ENCODE measurements at regions not wholly inside any gene's neighbourhood (a gene's known extent, or its start where the extent isn't known, plus 50 kb on each side); places are given as distances from the start of the nearest gene placed in this dataset.
"Not testable (repeated sequence)": the region's sequence is repeated elsewhere in the genome, so short reads cannot be mapped to it uniquely, and the experiment has no call there.

DNA sequence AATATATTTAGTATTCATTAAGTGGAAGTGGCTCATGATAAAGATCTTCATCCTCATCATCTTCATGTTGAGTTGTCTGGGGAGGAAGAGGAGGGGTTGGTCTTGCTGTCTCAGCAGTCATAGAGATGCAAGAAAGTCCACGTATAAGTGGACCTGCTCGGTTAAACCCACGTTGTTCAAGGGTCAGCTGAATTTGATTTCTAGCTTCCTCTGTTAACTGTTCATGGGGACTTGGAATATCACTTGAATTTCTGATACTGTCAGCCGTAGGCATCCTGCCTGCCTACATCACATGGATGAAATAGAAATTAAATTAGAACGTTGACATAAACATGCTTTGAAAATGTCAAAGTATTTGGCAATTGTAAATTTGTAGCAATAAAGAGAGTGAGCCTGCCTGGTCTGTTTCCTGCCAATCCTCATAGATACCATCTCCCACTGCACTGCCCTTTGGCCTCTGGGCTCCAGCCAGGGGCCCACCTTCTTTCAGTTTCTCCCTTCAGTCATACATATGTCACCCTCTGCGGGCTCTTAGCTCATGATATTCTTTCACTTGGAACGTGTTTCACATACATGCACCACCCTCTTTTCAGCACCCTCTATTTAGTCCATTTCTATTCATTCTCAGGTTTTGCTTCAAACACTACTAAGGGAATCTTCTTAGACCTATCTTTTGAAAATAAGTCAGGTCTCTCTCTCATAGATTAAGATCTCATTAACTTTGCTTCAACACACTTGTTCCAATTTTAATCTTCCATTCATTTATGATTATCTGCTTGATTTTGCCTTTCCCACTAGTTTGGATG, 376.3 kb downstream of the IPMK start:
- no peak overlapping the region for H3K4me3 ChIP-seq (ENCODE audit: low read length)
- H3K79me2 ChIP-seq (ENCODE audit: low read length): no peaks in the 10 kb centered on the region
- no peak overlapping the region for H3K27ac ChIP-seq (ENCODE audit: low read length)
- DNase-seq: no peak
- no peaks in the 10 kb centered on the region for H3K4me1 ChIP-seq (ENCODE audit: low read length)
- no peak overlapping the region for H3K4me2 ChIP-seq (ENCODE audit: low read depth, low read length, poor library complexity, severe bottlenecking)
- H3K9ac ChIP-seq (ENCODE audit: low read length): no peak overlapping the region
- H3K36me3 ChIP-seq (ENCODE audit: insufficient read depth, low read length): no peaks in the 10 kb centered on the region
- H3K9me3 ChIP-seq (ENCODE audit: low read length): no peaks in the 10 kb centered on the region; the same call in 1 of the 2 replicates
- H2AFZ ChIP-seq (ENCODE audit: low read length): no peak overlapping the region
- H3K9me2 ChIP-seq (replicated peaks; ENCODE audit: insufficient read depth, low read length): no peaks in the 10 kb centered on the region
- no peaks in the 10 kb centered on the region for H4K20me1 ChIP-seq (ENCODE audit: insufficient read depth, low read depth, low read length)
- H3K27me3 ChIP-seq (ENCODE audit: low read length): no peaks in the 10 kb centered on the region

DNA sequence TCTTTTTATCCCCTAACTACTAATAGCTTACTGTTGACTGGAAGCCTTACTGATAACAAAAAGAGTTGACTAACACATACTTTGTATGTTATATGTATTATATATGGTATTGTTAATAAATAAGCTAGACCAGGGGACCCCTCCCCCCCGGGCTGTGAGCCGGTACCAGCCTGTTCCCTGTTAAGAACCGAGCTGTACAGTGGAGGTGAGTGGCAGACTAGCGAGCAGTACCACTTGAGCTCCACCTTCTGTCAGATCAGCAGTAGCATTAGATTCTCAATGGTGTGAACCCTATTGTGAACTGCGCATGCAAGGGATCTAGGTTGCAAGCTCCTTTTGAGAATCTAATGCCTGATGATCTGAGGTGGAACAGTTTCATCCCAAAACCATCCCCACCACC, 377.0 kb downstream of the IPMK start:
- no peak overlapping the region for H3K4me2 ChIP-seq (ENCODE audit: low read depth, low read length, poor library complexity, severe bottlenecking)
- H3K9me2 ChIP-seq (replicated peaks; ENCODE audit: insufficient read depth, low read length): no peaks in the 10 kb centered on the region
- H3K27ac ChIP-seq (ENCODE audit: low read length): no peak overlapping the region
- no peaks in the 10 kb centered on the region for H3K27me3 ChIP-seq (ENCODE audit: low read length)
- no peak overlapping the region for H3K4me3 ChIP-seq (ENCODE audit: low read length)
- H3K4me1 ChIP-seq (ENCODE audit: low read length): no peaks in the 10 kb centered on the region
- no peaks in the 10 kb centered on the region for H3K79me2 ChIP-seq (ENCODE audit: low read length)
- H3K36me3 ChIP-seq (ENCODE audit: insufficient read depth, low read length): no peaks in the 10 kb centered on the region
- DNase-seq: no peak
- no peak overlapping the region for H2AFZ ChIP-seq (ENCODE audit: low read length)
- H3K9ac ChIP-seq (ENCODE audit: low read length): no peak overlapping the region
- H3K9me3 ChIP-seq (ENCODE audit: low read length): no peaks in the 10 kb centered on the region; the same call in 1 of the 2 replicates
- H4K20me1 ChIP-seq (ENCODE audit: insufficient read depth, low read depth, low read length): no peaks in the 10 kb centered on the region

DNA sequence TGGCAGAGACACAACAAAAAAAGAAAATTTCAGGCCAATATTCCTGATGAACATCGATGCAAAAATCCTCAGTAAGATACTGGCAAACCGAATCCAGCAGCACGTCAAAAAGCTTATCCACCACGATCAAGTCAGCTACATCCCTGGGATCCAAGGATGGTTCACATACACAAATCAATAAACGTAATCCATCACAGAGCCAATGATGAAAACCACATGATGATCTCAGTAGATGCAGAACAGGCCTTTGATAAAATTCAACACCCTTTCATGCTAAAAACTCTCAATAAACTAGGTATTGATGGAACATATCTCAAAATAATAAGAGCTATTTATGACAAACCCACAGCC, 382.1 kb downstream of the IPMK start:
- not testable (repeated sequence) for H3K27ac ChIP-seq (ENCODE audit: low read length); H3K4me2 ChIP-seq (ENCODE audit: low read depth, low read length, poor library complexity, severe bottlenecking); H3K79me2 ChIP-seq (ENCODE audit: low read length); H3K36me3 ChIP-seq (ENCODE audit: insufficient read depth, low read length); H3K27me3 ChIP-seq (ENCODE audit: low read length); H4K20me1 ChIP-seq (ENCODE audit: insufficient read depth, low read depth, low read length); H2AFZ ChIP-seq (ENCODE audit: low read length); H3K9me3 ChIP-seq (ENCODE audit: low read length); H3K4me3 ChIP-seq (ENCODE audit: low read length); H3K9ac ChIP-seq (ENCODE audit: low read length); H3K9me2 ChIP-seq (replicated peaks; ENCODE audit: insufficient read depth, low read length); DNase-seq; H3K4me1 ChIP-seq (ENCODE audit: low read length)

DNA sequence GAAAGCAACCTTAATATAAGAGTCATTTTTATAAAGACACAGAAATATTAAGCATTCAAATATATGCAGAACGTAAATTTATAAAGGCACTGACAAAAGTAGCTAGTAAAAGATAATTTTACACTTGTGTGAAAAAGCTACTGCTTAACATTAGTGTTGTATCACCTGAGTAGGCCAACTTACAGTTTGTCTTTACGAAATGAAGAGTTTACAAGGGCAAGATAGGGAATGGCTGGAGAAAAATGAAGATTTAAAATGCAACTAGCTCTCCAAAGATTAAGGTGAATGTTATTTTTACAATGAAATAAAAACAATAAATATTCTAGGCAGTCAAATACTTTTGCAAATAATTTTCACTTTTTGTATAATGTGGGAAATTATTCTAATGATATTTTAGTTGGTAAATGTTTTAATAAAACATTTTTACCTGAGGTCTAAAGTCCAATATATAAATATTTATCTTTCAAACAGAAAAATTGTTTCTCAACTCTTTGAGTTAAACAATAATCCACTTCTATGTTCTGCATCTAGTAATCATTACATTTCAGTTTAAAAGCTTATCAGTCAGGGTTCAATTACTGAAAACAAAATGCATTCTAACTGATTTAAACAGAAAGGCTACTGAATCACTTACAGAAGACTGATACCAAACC, 382.6 kb downstream of the IPMK start:
- Histone ChIP-seq H3K27me3 (ENCODE audit: low read length) (no peaks in the 10 kb centered on the region), H3K4me3 (ENCODE audit: low read length) (no peak overlapping the region), H2AFZ (ENCODE audit: low read length) (no peak overlapping the region), H3K9me2 (replicated peaks; ENCODE audit: insufficient read depth, low read length) (no peaks in the 10 kb centered on the region), H3K9ac (ENCODE audit: low read length) (no peak overlapping the region), H4K20me1 (ENCODE audit: insufficient read depth, low read depth, low read length) (no peaks in the 10 kb centered on the region), H3K4me1 (ENCODE audit: low read length) (no peaks in the 10 kb centered on the region), H3K79me2 (ENCODE audit: low read length) (no peaks in the 10 kb centered on the region), H3K36me3 (ENCODE audit: insufficient read depth, low read length) (no peaks in the 10 kb centered on the region), H3K9me3 (ENCODE audit: low read length) (no peaks in the 10 kb centered on the region), H3K27ac (ENCODE audit: low read length) (no peak overlapping the region), H3K4me2 (ENCODE audit: low read depth, low read length, poor library complexity, severe bottlenecking) (no peak overlapping the region)
- no peak for DNase-seq

DNA sequence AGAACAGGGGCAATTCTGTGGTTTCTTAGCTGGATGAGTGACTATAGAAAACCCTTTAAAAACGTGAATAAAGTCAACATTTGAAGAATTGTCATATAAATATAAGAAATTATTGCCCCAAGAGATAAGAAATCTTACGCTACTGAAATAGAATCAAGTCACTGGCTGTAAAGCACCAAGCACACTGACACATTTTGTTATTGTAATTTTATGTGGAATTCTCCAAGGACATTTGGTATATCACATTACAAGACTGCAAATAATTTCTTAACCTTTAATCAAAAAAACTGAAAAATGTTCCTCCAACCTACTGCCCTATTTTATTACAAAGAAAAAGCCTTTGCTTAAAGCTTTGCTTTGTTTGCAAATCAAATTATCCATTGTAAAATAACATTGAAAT, 383.3 kb downstream of the IPMK start:
- Histone ChIP-seq H3K4me3 (ENCODE audit: low read length) (no peak overlapping the region), H3K4me1 (ENCODE audit: low read length) (no peaks in the 10 kb centered on the region), H3K4me2 (ENCODE audit: low read depth, low read length, poor library complexity, severe bottlenecking) (no peak overlapping the region), H3K27me3 (ENCODE audit: low read length) (no peaks in the 10 kb centered on the region), H3K36me3 (ENCODE audit: insufficient read depth, low read length) (no peaks in the 10 kb centered on the region), H3K9ac (ENCODE audit: low read length) (no peak overlapping the region), H3K27ac (ENCODE audit: low read length) (no peak overlapping the region), H4K20me1 (ENCODE audit: insufficient read depth, low read depth, low read length) (no peaks in the 10 kb centered on the region), H2AFZ (ENCODE audit: low read length) (no peak overlapping the region), H3K9me3 (ENCODE audit: low read length) (no peaks in the 10 kb centered on the region), H3K79me2 (ENCODE audit: low read length) (no peaks in the 10 kb centered on the region), H3K9me2 (replicated peaks; ENCODE audit: insufficient read depth, low read length) (no peaks in the 10 kb centered on the region)
- DNase-seq: no peak

DNA sequence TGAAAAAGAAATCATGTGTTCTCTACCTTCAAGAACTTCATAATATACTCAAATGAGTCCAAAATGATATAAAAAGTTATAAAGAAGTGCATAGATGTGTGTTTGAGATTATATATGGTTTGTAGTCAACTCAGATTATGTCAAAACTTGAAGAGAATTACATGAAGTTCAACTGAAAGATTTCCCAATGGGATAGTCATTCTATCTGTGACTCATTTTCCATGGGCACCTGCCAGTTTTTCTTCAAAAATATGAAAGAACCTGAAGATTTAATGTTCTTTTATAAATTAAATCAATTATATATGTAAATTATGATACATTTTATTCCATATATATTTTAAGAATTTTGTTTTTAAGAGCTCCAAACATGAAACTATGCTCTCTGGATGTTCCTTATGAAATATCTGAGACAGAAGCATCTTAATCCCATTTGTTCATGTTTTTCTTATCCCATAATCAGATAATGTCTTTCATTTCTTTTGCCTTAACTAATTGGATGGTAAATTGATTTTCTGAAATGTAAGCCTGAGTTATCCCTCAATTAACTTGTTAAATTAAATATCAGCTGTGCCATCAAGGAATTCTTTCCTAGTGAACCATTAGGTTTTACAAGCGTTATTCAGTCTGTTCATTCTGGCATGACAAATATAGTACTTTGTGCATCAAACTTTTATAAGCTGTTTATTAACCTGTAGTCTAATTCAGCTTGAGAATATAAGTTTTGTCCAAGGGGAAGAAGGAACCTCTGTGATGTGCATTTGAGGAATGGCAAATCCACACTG, 387.1 kb downstream of the IPMK start:
- no peak overlapping the region for H3K27ac ChIP-seq (ENCODE audit: low read length)
- no peak overlapping the region for H2AFZ ChIP-seq (ENCODE audit: low read length)
- H3K79me2 ChIP-seq (ENCODE audit: low read length): no peaks in the 10 kb centered on the region
- no peak overlapping the region for H3K4me2 ChIP-seq (ENCODE audit: low read depth, low read length, poor library complexity, severe bottlenecking)
- no peak overlapping the region for H3K9ac ChIP-seq (ENCODE audit: low read length)
- H4K20me1 ChIP-seq (ENCODE audit: insufficient read depth, low read depth, low read length): no peaks in the 10 kb centered on the region
- H3K36me3 ChIP-seq (ENCODE audit: insufficient read depth, low read length): no peaks in the 10 kb centered on the region
- no peaks in the 10 kb centered on the region for H3K9me3 ChIP-seq (ENCODE audit: low read length)
- H3K4me3 ChIP-seq (ENCODE audit: low read length): no peak overlapping the region
- DNase-seq: no peak
- no peaks in the 10 kb centered on the region for H3K27me3 ChIP-seq (ENCODE audit: low read length)
- no peaks in the 10 kb centered on the region for H3K9me2 ChIP-seq (replicated peaks; ENCODE audit: insufficient read depth, low read length)
- H3K4me1 ChIP-seq (ENCODE audit: low read length): no peaks in the 10 kb centered on the region

DNA sequence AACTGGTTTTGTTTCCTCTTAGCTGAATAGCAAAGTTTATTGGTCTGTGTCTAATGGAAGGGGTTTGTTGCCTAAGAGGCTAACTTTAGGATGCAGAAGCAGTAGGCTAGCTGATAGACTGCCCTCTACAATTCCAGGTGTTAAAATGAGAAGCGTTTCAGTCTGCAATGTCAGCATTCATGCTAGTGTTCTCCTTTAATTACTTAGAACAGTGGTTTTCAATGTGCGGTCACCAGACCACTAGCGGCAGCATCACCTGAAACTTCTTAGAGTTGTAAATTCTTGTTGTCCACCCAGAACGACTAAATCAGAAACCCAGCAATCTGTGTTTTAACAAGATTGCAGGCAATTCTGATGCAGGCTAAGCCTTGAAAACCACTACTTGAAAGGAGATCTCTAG, 392.9 kb downstream of the IPMK start:
- Histone ChIP-seq H3K9me3 (ENCODE audit: low read length) (no peaks in the 10 kb centered on the region), H3K27me3 (ENCODE audit: low read length) (no peaks in the 10 kb centered on the region), H3K9ac (ENCODE audit: low read length) (no peak overlapping the region), H3K4me3 (ENCODE audit: low read length) (no peak overlapping the region), H3K4me1 (ENCODE audit: low read length) (no peaks in the 10 kb centered on the region), H4K20me1 (ENCODE audit: insufficient read depth, low read depth, low read length) (no peaks in the 10 kb centered on the region), H3K79me2 (ENCODE audit: low read length) (no peaks in the 10 kb centered on the region), H3K4me2 (ENCODE audit: low read depth, low read length, poor library complexity, severe bottlenecking) (no peak overlapping the region), H3K36me3 (ENCODE audit: insufficient read depth, low read length) (no peaks in the 10 kb centered on the region), H3K27ac (ENCODE audit: low read length) (no peak overlapping the region), H3K9me2 (replicated peaks; ENCODE audit: insufficient read depth, low read length) (no peaks in the 10 kb centered on the region), H2AFZ (ENCODE audit: low read length) (no peak overlapping the region)
- DNase-seq: no peak

DNA sequence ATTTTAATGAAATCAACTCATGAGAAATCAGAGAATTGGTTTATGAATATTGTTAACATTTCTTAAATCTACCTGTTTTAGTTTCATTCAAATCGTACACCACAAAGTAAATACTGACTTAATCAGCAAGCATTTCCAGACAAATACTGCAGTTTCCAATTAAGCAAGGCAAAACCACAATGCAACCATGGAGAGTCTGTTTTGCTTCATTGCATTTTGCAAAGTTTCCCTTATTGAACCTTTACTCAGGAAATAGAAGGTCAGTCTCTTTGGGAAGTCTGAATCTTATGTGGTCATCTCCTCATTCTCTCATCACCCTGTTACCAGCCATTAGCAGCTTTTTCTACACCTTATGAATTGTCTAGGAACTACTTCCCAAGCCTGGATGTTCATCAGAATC, 400.5 kb downstream of the IPMK start:
- Histone ChIP-seq H4K20me1 (ENCODE audit: insufficient read depth, low read depth, low read length) (no peaks in the 10 kb centered on the region), H3K36me3 (ENCODE audit: insufficient read depth, low read length) (no peaks in the 10 kb centered on the region)

More for the DNA sequence above, 400.5 kb downstream of the IPMK start:
- no peak overlapping the region for H3K4me2 ChIP-seq (ENCODE audit: low read depth, low read length, poor library complexity, severe bottlenecking)
- H3K27me3 ChIP-seq (ENCODE audit: low read length): no peaks in the 10 kb centered on the region
- H3K27ac ChIP-seq (ENCODE audit: low read length): no peak overlapping the region
- no peaks in the 10 kb centered on the region for H3K79me2 ChIP-seq (ENCODE audit: low read length)
- no peak overlapping the region for H3K9ac ChIP-seq (ENCODE audit: low read length)
- no peaks in the 10 kb centered on the region for H3K9me2 ChIP-seq (replicated peaks; ENCODE audit: insufficient read depth, low read length)
- no peaks in the 10 kb centered on the region for H3K9me3 ChIP-seq (ENCODE audit: low read length)
- H3K4me1 ChIP-seq (ENCODE audit: low read length): no peaks in the 10 kb centered on the region
- DNase-seq: no peak
- no peak overlapping the region for H3K4me3 ChIP-seq (ENCODE audit: low read length)
- no peak overlapping the region for H2AFZ ChIP-seq (ENCODE audit: low read length)
